ENCODE measurements at regions not wholly inside any gene's neighbourhood (a gene's known extent, or its start where the extent isn't known, plus 50 kb on each side); places are given as distances from the start of the nearest gene placed in this dataset.

DNA sequence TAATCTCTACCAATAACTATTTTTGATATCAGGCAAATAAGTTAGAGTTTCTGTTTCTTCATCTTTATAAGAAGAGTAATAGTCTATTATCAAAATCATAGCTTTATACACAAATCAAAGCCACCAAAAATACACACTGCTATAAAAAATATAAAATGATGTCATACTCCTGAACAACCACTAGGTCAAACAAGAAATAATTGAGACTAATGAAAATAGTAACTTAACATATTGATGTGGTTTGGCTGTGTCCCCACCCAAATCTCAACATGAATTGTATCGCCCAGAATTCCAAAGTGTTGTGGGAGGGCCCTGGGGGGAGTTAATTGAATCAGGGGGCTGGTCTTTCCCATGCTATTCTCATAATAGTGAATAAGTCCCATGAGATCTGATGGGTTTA lies 2277.5 kb downstream of the ARAP2 start:
- TF ChIP-seq POLR2A (IDR thresholded peaks at IDR 0.05), result no peak
- no peak for TF ChIP-seq CTCF (IDR thresholded peaks at IDR 0.05)

All from right lobe of liver (tissue), 4 donors.